Astrocyte (in vitro differentiated cells and primary cell): ENCODE measurements at regions not wholly inside any gene's neighbourhood (a gene's known extent, or its start where the extent isn't known, plus 50 kb on each side); places are given as distances from the start of the nearest gene placed in this dataset.

Experiments
- EZH2 ChIP-seq: IDR thresholded peaks from 2 replicates; pipeline ENCODE4 v1.6.1; 2012; ENCODE audit warnings: mild to moderate bottlenecking, low read length, inconsistent platforms; ENCODE audit not compliant: insufficient read depth
- TF ChIP-seq, protein P1 (sequence below): IDR thresholded peaks from 2 replicates; pipeline ENCODE4 v1.5.1; 2011; ENCODE audit warnings: low read depth, mild to moderate bottlenecking, inconsistent platforms, low read length, moderate library complexity; ENCODE audit not compliant: insufficient read depth

DNA sequence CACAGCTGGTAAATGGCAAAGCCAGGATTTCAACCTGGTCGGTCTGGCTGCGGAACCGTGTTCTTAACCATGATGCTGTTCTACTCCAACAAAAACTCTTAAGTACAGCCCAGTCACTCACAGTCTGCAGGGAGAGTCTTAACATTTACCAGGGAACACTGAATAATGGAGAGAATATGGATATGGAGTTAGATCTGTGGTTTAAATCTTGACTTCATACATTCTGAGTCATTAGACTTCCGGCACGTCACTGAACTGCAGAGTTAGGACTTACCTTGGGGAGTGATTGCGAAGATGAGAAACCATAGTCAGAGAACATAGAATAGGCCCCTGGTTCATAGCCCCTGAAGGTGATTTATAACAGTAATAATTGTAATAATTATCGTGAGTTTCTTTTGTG, 61.7 kb downstream of the ADRA2A start:
- TF ChIP-seq, protein P1, sequence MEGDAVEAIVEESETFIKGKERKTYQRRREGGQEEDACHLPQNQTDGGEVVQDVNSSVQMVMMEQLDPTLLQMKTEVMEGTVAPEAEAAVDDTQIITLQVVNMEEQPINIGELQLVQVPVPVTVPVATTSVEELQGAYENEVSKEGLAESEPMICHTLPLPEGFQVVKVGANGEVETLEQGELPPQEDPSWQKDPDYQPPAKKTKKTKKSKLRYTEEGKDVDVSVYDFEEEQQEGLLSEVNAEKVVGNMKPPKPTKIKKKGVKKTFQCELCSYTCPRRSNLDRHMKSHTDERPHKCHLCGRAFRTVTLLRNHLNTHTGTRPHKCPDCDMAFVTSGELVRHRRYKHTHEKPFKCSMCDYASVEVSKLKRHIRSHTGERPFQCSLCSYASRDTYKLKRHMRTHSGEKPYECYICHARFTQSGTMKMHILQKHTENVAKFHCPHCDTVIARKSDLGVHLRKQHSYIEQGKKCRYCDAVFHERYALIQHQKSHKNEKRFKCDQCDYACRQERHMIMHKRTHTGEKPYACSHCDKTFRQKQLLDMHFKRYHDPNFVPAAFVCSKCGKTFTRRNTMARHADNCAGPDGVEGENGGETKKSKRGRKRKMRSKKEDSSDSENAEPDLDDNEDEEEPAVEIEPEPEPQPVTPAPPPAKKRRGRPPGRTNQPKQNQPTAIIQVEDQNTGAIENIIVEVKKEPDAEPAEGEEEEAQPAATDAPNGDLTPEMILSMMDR, result no peak
- TF ChIP-seq EZH2, result no peak
